Progenitor cell of endocrine pancreas (in vitro differentiated cells): ENCODE measurements at regions not wholly inside any gene's neighbourhood (a gene's known extent, or its start where the extent isn't known, plus 50 kb on each side); places are given as distances from the start of the nearest gene placed in this dataset.

Experiments used
- DNase-seq: peaks from one replicate; pipeline ENCODE4 v3.0.0; 2021; ENCODE audit warnings: low spot score; ENCODE audit not compliant: unreplicated experiment
- H3K27ac Mint-ChIP-seq: 2 replicates; pipeline ENCODE4 v1.8.0; 2021; ENCODE audit warnings: mild to moderate bottlenecking, moderate library complexity, mixed read lengths
- H3K27me3 Mint-ChIP-seq: 2 replicates; pipeline ENCODE4 v1.8.0; 2021; ENCODE audit warnings: mixed read lengths
- H3K36me3 Mint-ChIP-seq: 2 replicates; pipeline ENCODE4 v1.8.0; 2022; ENCODE audit warnings: mixed read lengths; ENCODE audit not compliant: insufficient read depth
- H3K4me1 Mint-ChIP-seq: 2 replicates; pipeline ENCODE4 v1.8.0; 2021; ENCODE audit warnings: low read depth, mixed read lengths
- H3K4me3 Mint-ChIP-seq: 2 replicates; pipeline ENCODE4 v1.8.0; 2021; ENCODE audit warnings: low read depth, mild to moderate bottlenecking, moderate library complexity, mixed read lengths
- H3K9me3 Mint-ChIP-seq: 2 replicates; pipeline ENCODE4 v1.8.0; 2021; ENCODE audit warnings: low read depth, mixed read lengths
- CTCF ChIP-seq: fragments of 200-600 bp; sonication (generic); IDR thresholded peaks from one replicate; pipeline ENCODE4 v1.5.0; 2021; ENCODE audit warnings: antibody characterized with exemption, mild to moderate bottlenecking; ENCODE audit not compliant: unreplicated experiment

- no peak overlapping the region for H3K27ac Mint-ChIP-seq
- H3K36me3 Mint-ChIP-seq, result no peaks in the 10 kb centered on the region
- no peaks in the 10 kb centered on the region for H3K9me3 Mint-ChIP-seq
- no peak overlapping the region for H3K4me3 Mint-ChIP-seq
- H3K27me3 Mint-ChIP-seq, result no peaks in the 10 kb centered on the region
- DNase-seq, result no peak
- no peaks in the 10 kb centered on the region for H3K4me1 Mint-ChIP-seq
- no peak for TF ChIP-seq CTCF
Measured at GRCh38 chr2:59266453-59266852, 1025.3 kb upstream of the FANCL start.

GRCh38 chr2:59259913-59260312 lies 1018.8 kb upstream of the FANCL start:
- H3K9me3 Mint-ChIP-seq, result no peaks in the 10 kb centered on the region
- peaks cover 2% of the 10 kb centered on the region for H3K4me1 Mint-ChIP-seq
- no peak for DNase-seq
- no peak overlapping the region for H3K4me3 Mint-ChIP-seq
- H3K36me3 Mint-ChIP-seq, result no peaks in the 10 kb centered on the region
- no peak for TF ChIP-seq CTCF
- no peaks in the 10 kb centered on the region for H3K27me3 Mint-ChIP-seq
- no peak overlapping the region for H3K27ac Mint-ChIP-seq

GRCh38 chr2:59256290-59256689 lies 1015.2 kb upstream of the FANCL start:
- no peak for TF ChIP-seq CTCF

GRCh38 chr2:59254279-59254678 lies 1013.2 kb upstream of the FANCL start:
- H3K27me3 Mint-ChIP-seq, result no peaks in the 10 kb centered on the region

More at GRCh38 chr2:59256290-59256689, 1015.2 kb upstream of the FANCL start:
- Mint-ChIP-seq H3K36me3 (no peaks in the 10 kb centered on the region), H3K4me3 (no peak overlapping the region), H3K9me3 (no peaks in the 10 kb centered on the region), H3K4me1 (peaks cover 2% of the 10 kb centered on the region), H3K27me3 (no peaks in the 10 kb centered on the region), H3K27ac (no peak overlapping the region)
- DNase-seq, result no peak

GRCh38 chr2:59250307-59250677 lies 1009.2 kb upstream of the FANCL start:
- Mint-ChIP-seq H3K9me3 (no peaks in the 10 kb centered on the region), H3K27me3 (no peaks in the 10 kb centered on the region), H3K36me3 (no peaks in the 10 kb centered on the region), H3K4me3 (no peak overlapping the region), H3K4me1 (peaks cover 7% of the 10 kb centered on the region), H3K27ac (no peak overlapping the region)
- TF ChIP-seq CTCF, result no peak
- no peak for DNase-seq

More at GRCh38 chr2:59254279-59254678, 1013.2 kb upstream of the FANCL start:
- H3K27ac Mint-ChIP-seq, result no peak overlapping the region
- H3K4me3 Mint-ChIP-seq, result no peak overlapping the region
- H3K4me1 Mint-ChIP-seq, result peaks cover 7% of the 10 kb centered on the region
- H3K36me3 Mint-ChIP-seq, result no peaks in the 10 kb centered on the region
- DNase-seq, result no peak
- no peak for TF ChIP-seq CTCF
- H3K9me3 Mint-ChIP-seq, result no peaks in the 10 kb centered on the region
